ENCODE measurements at regions not wholly inside any gene's neighbourhood (a gene's known extent, or its start where the extent isn't known, plus 50 kb on each side); places are given as distances from the start of the nearest gene placed in this dataset.
A peak's percentile ranks its signal among the peaks of the same experiment; 100 is the strongest.

GRCh38 chr6:126112171-126112632 is 125.9 kb downstream of the TRMT11 start (continued):
- TF ChIP-seq BRD4 (IDR thresholded peaks at IDR 0.05) (no peak; the same call in 1 of the 2 replicates), SMAD1 (IDR thresholded peaks at IDR 0.05; ENCODE audit: low read depth, low read length, partially characterized antibody) (peak; percentile 92), ATF7 (IDR thresholded peaks at IDR 0.05) (peak; percentile 82), ZNF551 (CRISPR knock-in tag; IDR thresholded peaks at IDR 0.05) (no peak), MEIS2 (IDR thresholded peaks at IDR 0.05; ENCODE audit: partially characterized antibody) (peak; percentile 100), XRCC3 (IDR thresholded peaks at IDR 0.05) (no peak), ZNF354B (CRISPR knock-in tag; IDR thresholded peaks at IDR 0.05) (no peak), ATF1 (CRISPR knock-in tag; IDR thresholded peaks at IDR 0.05) (no peak), ATF1 (tag; IDR thresholded peaks at IDR 0.05) (peak; percentile 65), FOXJ2 (tag; IDR thresholded peaks at IDR 0.05) (peak; percentile 84), ARID2 (IDR thresholded peaks at IDR 0.05) (no peak), MYNN (IDR thresholded peaks at IDR 0.05) (no peak), MYNN (CRISPR knock-in tag; IDR thresholded peaks at IDR 0.05) (no peak), KHSRP (IDR thresholded peaks at IDR 0.05) (no peak), SMAD4 (CRISPR knock-in tag; conservative IDR thresholded peaks at IDR 0.05) (peak; percentile 78), ZNF785 (CRISPR knock-in tag; IDR thresholded peaks at IDR 0.05) (no peak), NR4A1 (CRISPR knock-in tag; IDR thresholded peaks at IDR 0.05) (no peak), NR4A1 (tag; IDR thresholded peaks at IDR 0.05) (no peak), ZFP30 (CRISPR knock-in tag; IDR thresholded peaks at IDR 0.05; ENCODE audit: borderline replicate concordance) (no peak), NFXL1 (CRISPR knock-in tag; IDR thresholded peaks at IDR 0.05) (no peak), ZNF212 (CRISPR knock-in tag; IDR thresholded peaks at IDR 0.05) (no peak), COPS2 (conservative IDR thresholded peaks at IDR 0.05) (no peak)
- TF ChIP-seq, protein P1, sequence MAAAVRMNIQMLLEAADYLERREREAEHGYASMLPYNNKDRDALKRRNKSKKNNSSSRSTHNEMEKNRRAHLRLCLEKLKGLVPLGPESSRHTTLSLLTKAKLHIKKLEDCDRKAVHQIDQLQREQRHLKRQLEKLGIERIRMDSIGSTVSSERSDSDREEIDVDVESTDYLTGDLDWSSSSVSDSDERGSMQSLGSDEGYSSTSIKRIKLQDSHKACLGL (CRISPR knock-in tag; IDR thresholded peaks at IDR 0.05; ENCODE audit: borderline replicate concordance, poor library complexity, severe bottlenecking): no peak
- TF ChIP-seq, protein P2, sequence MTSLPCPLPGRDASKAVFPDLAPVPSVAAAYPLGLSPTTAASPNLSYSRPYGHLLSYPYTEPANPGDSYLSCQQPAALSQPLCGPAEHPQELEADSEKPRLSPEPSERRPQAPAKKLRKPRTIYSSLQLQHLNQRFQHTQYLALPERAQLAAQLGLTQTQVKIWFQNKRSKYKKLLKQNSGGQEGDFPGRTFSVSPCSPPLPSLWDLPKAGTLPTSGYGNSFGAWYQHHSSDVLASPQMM (CRISPR knock-in tag; IDR thresholded peaks at IDR 0.05): no peak
- TF ChIP-seq, protein P3, sequence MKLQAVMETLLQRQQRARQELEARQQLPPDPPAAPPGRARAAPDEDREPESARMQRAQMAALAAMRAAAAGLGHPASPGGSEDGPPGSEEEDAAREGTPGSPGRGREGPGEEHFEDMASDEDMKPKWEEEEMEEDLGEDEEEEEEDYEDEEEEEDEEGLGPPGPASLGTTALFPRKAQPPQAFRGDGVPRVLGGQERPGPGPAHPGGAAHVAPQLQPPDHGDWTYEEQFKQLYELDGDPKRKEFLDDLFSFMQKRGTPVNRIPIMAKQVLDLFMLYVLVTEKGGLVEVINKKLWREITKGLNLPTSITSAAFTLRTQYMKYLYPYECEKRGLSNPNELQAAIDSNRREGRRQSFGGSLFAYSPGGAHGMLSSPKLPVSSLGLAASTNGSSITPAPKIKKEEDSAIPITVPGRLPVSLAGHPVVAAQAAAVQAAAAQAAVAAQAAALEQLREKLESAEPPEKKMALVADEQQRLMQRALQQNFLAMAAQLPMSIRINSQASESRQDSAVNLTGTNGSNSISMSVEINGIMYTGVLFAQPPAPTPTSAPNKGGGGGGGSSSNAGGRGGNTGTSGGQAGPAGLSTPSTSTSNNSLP (IDR thresholded peaks at IDR 0.05; ENCODE audit: borderline replicate concordance, low read depth, low read length): peak; percentile 92
- TF ChIP-seq, protein P4, sequence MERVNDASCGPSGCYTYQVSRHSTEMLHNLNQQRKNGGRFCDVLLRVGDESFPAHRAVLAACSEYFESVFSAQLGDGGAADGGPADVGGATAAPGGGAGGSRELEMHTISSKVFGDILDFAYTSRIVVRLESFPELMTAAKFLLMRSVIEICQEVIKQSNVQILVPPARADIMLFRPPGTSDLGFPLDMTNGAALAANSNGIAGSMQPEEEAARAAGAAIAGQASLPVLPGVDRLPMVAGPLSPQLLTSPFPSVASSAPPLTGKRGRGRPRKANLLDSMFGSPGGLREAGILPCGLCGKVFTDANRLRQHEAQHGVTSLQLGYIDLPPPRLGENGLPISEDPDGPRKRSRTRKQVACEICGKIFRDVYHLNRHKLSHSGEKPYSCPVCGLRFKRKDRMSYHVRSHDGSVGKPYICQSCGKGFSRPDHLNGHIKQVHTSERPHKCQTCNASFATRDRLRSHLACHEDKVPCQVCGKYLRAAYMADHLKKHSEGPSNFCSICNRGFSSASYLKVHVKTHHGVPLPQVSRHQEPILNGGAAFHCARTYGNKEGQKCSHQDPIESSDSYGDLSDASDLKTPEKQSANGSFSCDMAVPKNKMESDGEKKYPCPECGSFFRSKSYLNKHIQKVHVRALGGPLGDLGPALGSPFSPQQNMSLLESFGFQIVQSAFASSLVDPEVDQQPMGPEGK (CRISPR knock-in tag; IDR thresholded peaks at IDR 0.05; ENCODE audit: borderline replicate concordance): no peak
- TF ChIP-seq, protein P5, sequence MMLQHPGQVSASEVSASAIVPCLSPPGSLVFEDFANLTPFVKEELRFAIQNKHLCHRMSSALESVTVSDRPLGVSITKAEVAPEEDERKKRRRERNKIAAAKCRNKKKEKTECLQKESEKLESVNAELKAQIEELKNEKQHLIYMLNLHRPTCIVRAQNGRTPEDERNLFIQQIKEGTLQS (IDR thresholded peaks at IDR 0.05): peak; percentile 55; the same call in 1 of the 2 replicates
- TF ChIP-seq, protein P5 (CRISPR knock-in tag; conservative IDR thresholded peaks at IDR 0.05): no peak
